Mucosa of descending colon (tissue), 3 donors: ENCODE measurements at regions not wholly inside any gene's neighbourhood (a gene's known extent, or its start where the extent isn't known, plus 50 kb on each side); places are given as distances from the start of the nearest gene placed in this dataset.

Source experiments
- ATAC-seq: fragments of 200-7000 bp; cut with Tn5 transposase; one replicate; pipeline ENCODE4 v1.9.1; 2020; ENCODE audit warnings: mild to moderate bottlenecking, moderate library complexity
- DNase-seq, 3 donors: peaks; one replicate each; pipeline ENCODE4 v3.0.0-alpha.2; 2020
- H3K36me3 ChIP-seq: fragments of 200-600 bp; one replicate; pipeline ENCODE4 v1.8.0; 2021; ENCODE audit warnings: low read depth, mild to moderate bottlenecking
- H3K4me1 ChIP-seq: fragments of 200-600 bp; one replicate; pipeline ENCODE4 v1.8.0; 2021; ENCODE audit warnings: low read depth, mild to moderate bottlenecking
- H3K4me3 ChIP-seq: fragments of 200-600 bp; one replicate; pipeline ENCODE4 v1.8.0; 2021; ENCODE audit warnings: mild to moderate bottlenecking
- H3K9me3 ChIP-seq: fragments of 200-600 bp; one replicate; pipeline ENCODE4 v1.8.0; 2021; ENCODE audit warnings: mild to moderate bottlenecking
- intact Hi-C, 2 donors: fragments of 100-400 bp; cut with DNase I in 1 of 2; cut with micrococcal nuclease in 1 of 2; formaldehyde crosslinking; loops; one replicate each; pipeline versions ENCODE4 v1.11.0 to v1.11.1; 2022; cut with DNase I, micrococcal nuclease
- TF ChIP-seq, protein P1 (sequence below): fragments of 200-600 bp; IDR thresholded peaks from one replicate; pipeline ENCODE4 v1.8.0; 2022; ENCODE audit warnings: antibody characterized with exemption, mild to moderate bottlenecking
- donor health status: DM: no; HTN: no; CAD: no; lungs with moderate emphysema.
- donor health status: DM: no; HTN: no; CAD: no.
- donor health status: DM: no; HTN: yes; CAD: no.

DNA sequence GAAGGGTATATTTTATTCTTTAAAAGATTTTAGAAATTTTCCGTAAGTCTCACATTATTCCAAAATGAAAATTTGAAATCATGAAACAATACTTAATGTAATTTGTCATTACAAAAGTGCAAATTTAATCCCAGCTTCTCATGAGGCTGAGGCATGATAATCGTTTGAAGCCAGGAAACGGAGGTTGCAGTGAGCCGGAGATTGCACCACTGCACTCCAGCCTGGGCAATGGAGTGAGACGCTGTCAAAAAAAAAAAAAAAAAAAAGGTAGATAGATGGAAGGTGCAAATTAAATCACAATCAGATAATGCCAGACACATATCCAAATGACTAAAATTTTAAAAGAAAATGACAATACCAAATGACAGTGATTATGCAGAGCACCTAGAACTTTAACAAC, 644.2 kb downstream of the FAM181B start:
- TF ChIP-seq, protein P1, sequence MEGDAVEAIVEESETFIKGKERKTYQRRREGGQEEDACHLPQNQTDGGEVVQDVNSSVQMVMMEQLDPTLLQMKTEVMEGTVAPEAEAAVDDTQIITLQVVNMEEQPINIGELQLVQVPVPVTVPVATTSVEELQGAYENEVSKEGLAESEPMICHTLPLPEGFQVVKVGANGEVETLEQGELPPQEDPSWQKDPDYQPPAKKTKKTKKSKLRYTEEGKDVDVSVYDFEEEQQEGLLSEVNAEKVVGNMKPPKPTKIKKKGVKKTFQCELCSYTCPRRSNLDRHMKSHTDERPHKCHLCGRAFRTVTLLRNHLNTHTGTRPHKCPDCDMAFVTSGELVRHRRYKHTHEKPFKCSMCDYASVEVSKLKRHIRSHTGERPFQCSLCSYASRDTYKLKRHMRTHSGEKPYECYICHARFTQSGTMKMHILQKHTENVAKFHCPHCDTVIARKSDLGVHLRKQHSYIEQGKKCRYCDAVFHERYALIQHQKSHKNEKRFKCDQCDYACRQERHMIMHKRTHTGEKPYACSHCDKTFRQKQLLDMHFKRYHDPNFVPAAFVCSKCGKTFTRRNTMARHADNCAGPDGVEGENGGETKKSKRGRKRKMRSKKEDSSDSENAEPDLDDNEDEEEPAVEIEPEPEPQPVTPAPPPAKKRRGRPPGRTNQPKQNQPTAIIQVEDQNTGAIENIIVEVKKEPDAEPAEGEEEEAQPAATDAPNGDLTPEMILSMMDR = no peak
- H3K4me3 ChIP-seq = no peak overlapping the region
- intact Hi-C loops = no loop called here
- no peaks in the 10 kb centered on the region for H3K4me1 ChIP-seq
- H3K36me3 ChIP-seq = no peaks in the 10 kb centered on the region
- no peaks in the 10 kb centered on the region for H3K9me3 ChIP-seq
- ATAC-seq (no peak), DNase-seq (no peak)

DNA sequence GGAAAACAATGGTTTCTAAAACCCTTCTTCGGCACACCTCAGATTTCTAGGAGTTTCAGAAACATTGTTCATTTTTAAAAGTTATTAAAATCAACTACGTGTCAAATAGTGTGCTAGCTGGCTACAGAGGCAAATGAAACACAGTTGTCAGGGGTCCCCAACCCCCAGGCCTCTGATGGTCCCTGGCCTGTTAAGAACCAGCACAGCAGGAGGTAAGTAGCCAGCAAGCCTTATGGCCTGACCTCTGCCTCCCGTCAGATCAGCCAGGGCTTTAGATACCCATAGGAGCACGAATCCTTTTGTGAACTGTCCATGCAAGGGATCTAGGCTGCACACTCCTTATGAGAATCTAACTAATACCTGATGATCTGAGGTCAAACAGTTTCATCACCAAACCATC, 648.2 kb downstream of the FAM181B start:
- intact Hi-C loops = no loop called here
- Histone ChIP-seq H3K4me3 (no peak overlapping the region), H3K36me3 (no peaks in the 10 kb centered on the region), H3K4me1 (no peaks in the 10 kb centered on the region), H3K9me3 (no peaks in the 10 kb centered on the region)
- TF ChIP-seq, protein P1 = no peak
- no peak for DNase-seq
- ATAC-seq = no peak

DNA sequence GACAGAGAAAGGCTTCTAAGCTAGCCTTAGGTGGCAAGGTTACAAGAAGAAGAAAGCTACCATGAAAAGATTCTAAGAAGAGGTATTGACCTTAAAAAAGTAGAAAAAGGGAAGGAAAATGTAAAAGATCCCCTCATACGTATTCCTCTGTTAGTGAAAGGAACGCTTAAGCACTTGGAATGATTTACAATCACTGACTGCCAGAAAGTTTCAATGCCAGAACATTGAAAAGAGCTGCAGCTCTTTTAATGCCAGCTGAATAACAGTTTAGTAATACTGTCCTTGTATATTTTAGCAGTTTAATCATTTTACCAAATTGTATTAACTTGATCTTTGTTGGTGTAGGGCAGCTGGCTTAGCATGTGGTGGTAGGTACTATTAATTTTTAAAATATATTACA, 650.7 kb downstream of the FAM181B start:
- intact Hi-C loops = no loop called here

DNA sequence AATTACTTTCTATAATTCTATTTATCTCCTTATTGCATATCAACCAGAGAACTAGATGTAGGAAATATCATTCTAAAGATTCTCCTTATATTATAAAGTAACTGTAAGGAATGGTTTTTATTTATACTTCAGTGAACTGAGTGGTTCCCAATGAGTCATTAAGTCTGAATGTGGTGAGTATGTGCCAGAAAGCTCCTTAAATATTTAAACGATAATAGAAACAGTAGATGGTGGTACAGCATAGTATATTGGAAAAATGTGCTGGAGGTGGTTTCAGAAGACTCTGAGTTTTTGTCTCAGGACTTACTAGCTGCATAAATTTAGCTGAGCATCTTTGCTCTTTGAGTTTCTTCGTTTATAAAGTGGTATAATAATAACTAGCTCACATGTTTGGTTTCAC, 653.5 kb downstream of the FAM181B start:
- H3K9me3 ChIP-seq = no peaks in the 10 kb centered on the region
- intact Hi-C loops = no loop called here
- no peaks in the 10 kb centered on the region for H3K4me1 ChIP-seq
- DNase-seq (no peak), ATAC-seq (no peak)
- no peaks in the 10 kb centered on the region for H3K36me3 ChIP-seq
- H3K4me3 ChIP-seq = no peak overlapping the region
- TF ChIP-seq, protein P1 = no peak

More for the DNA sequence above, 650.7 kb downstream of the FAM181B start:
- DNase-seq (no peak), ATAC-seq (no peak)
- TF ChIP-seq, protein P1 = no peak
- Histone ChIP-seq H3K4me3 (no peak overlapping the region), H3K9me3 (no peaks in the 10 kb centered on the region), H3K36me3 (no peaks in the 10 kb centered on the region), H3K4me1 (no peaks in the 10 kb centered on the region)

DNA sequence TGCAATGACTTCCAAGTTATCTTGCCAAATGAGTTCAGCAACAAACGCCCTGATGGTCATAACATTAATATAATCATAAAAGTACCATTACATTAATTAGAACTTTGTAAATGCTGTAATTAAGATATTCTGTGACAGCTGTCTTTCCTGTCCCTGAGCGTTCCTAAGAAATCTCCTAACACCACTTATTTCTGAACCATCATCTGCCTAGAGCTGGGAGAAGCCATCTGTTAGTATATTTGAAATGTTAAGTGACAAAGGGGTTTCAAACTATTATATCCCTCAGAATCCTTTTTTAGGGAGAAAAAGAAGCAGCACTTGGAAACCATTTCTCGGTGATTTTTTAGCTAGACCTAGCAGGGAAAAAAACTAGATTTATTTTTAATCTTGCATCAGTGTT, 657.5 kb downstream of the FAM181B start:
- Histone ChIP-seq H3K9me3 (no peaks in the 10 kb centered on the region), H3K4me3 (no peak overlapping the region), H3K36me3 (no peaks in the 10 kb centered on the region), H3K4me1 (no peaks in the 10 kb centered on the region)
- TF ChIP-seq, protein P1 = no peak
- no peak for DNase-seq
- ATAC-seq = no peak
- intact Hi-C loops = no loop called here

DNA sequence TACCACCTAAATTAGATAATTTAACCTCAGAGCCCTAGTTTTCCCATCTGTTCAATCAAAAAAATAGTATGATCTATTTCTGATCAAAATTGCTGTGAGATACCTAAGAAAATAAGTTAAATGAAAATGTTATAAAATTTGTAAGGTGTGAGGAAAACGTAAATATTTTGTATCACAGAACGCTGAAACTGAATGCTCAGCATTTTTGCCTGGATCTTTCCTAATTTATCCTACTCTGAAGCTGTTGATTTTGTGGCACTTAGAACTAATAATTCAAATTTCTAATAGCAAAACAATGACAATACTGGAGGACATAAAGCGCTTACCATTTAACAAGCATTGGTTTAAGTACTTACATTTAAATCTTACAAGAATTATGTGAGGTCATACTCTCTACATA, 674.2 kb downstream of the FAM181B start:
- no peak for ATAC-seq
- Histone ChIP-seq H3K4me3 (no peak overlapping the region), H3K4me1 (no peaks in the 10 kb centered on the region), H3K36me3 (no peaks in the 10 kb centered on the region), H3K9me3 (no peaks in the 10 kb centered on the region)
- intact Hi-C loops = no loop called here
- TF ChIP-seq, protein P1 = no peak
- DNase-seq = no peak
